PC-3 (cell line): ENCODE measurements at regions not wholly inside any gene's neighbourhood (a gene's known extent, or its start where the extent isn't known, plus 50 kb on each side); places are given as distances from the start of the nearest gene placed in this dataset.

Source experiments
- ATAC-seq: fragments of 200-7000 bp; cut with Tn5 transposase; 2 replicates; pipeline ENCODE4 v1.9.1; 2020; ENCODE audit warnings: mild to moderate bottlenecking, moderate library complexity
- BruUV-seq: library from RNA; stranded (reverse); fragments of 400-500 nt; replicated peaks from 2 replicates; lab custom pipeline; 2021; lab: Mats Ljungman, UMichigan
- CTCF ChIA-PET: fragments of 300-600 bp; sonication (Branson Sonifier 250); formaldehyde crosslinking; loops from one replicate; lab custom pipeline; 2022; ENCODE audit warnings: antibody characterized with exemption; lab: Charles Lee
- POLR2A ChIA-PET: fragments of 300-600 bp; sonication (Branson Sonifier 250); formaldehyde crosslinking; loops from one replicate; lab custom pipeline; 2022; ENCODE audit warnings: antibody characterized with exemption; ENCODE audit not compliant: unreplicated experiment; lab: Charles Lee
- DNase-seq: peaks from one replicate; pipeline ENCODE4 v3.0.0-alpha.2; 2015
- H2AFZ ChIP-seq: fragments of 300-600 bp; sonication (generic); 2 replicates; pipeline ENCODE4 v1.6.0; 2016; ENCODE audit warnings: antibody characterized with exemption, low read length
- H3F3A ChIP-seq: fragments of 300-600 bp; sonication (generic); one replicate; pipeline ENCODE4 v1.6.0; 2017; ENCODE audit warnings: antibody characterized with exemption, low read length, control low read depth, mild to moderate bottlenecking; ENCODE audit not compliant: unreplicated experiment
- H3K27ac ChIP-seq: fragments of 300-600 bp; sonication (generic); 2 replicates; pipeline ENCODE4 v1.5.1; 2016; ENCODE audit warnings: mild to moderate bottlenecking, low read length
- H3K27me3 ChIP-seq: fragments of 300-600 bp; sonication (generic); 2 replicates; pipeline ENCODE4 v1.6.1; 2016; ENCODE audit warnings: low read length, mixed read lengths
- H3K36me3 ChIP-seq: fragments of 300-600 bp; sonication (generic); 2 replicates; pipeline ENCODE4 v1.6.1; 2016; ENCODE audit warnings: low read depth, mixed run types, low read length, mixed read lengths
- H3K4me1 ChIP-seq: fragments of 300-600 bp; sonication (generic); 2 replicates; pipeline ENCODE4 v1.5.1; 2016; ENCODE audit warnings: low read length; ENCODE audit not compliant: insufficient read depth
- H3K4me2 ChIP-seq: fragments of 300-600 bp; sonication (generic); 2 replicates; pipeline ENCODE4 v1.6.0; 2016; ENCODE audit warnings: low read length
- H3K4me3 ChIP-seq: fragments of 300-600 bp; sonication (generic); 2 replicates; pipeline ENCODE4 v1.5.1; 2016; ENCODE audit warnings: mild to moderate bottlenecking, low read length, mixed read lengths
- H3K79me2 ChIP-seq: fragments of 300-600 bp; sonication (generic); 2 replicates; pipeline ENCODE4 v1.6.1; 2017; ENCODE audit warnings: low read length, mixed read lengths
- H3K9ac ChIP-seq: fragments of 300-600 bp; sonication (generic); 2 replicates; pipeline ENCODE4 v1.6.0; 2016; ENCODE audit warnings: mild to moderate bottlenecking, low read length
- H3K9me2 ChIP-seq: fragments of 300-600 bp; sonication (generic); replicated peaks from 2 replicates; pipeline ENCODE4 v1.6.1; 2016; ENCODE audit warnings: mixed run types, low read length, mixed read lengths
- H3K9me3 ChIP-seq: fragments of 300-600 bp; sonication (generic); 2 replicates; pipeline ENCODE4 v1.6.1; 2016; ENCODE audit warnings: low read length, mixed read lengths
- H4K20me1 ChIP-seq: fragments of 300-600 bp; sonication (generic); 2 replicates; pipeline ENCODE4 v1.6.1; 2016; ENCODE audit warnings: low read length, mixed read lengths
- CTCF ChIP-seq: fragments of 300-600 bp; sonication (generic); conservative IDR thresholded peaks from 2 replicates; pipeline ENCODE4 v1.5.1; 2017; ENCODE audit warnings: antibody characterized with exemption, low read depth, mild to moderate bottlenecking, low read length
- EZH2 ChIP-seq: fragments of 300-600 bp; sonication (generic); IDR thresholded peaks from one replicate; pipeline ENCODE4 v1.6.1; 2017; ENCODE audit warnings: antibody characterized with exemption, mild to moderate bottlenecking, low read length; ENCODE audit not compliant: unreplicated experiment
- EZH2phosphoT487 ChIP-seq: fragments of 300-600 bp; sonication (generic); IDR thresholded peaks from 2 replicates; pipeline ENCODE4 v1.6.1; 2018; ENCODE audit warnings: mild to moderate bottlenecking, antibody characterized with exemption, low read length, borderline replicate concordance
- intact Hi-C: fragments of 100-400 bp; cut with micrococcal nuclease; formaldehyde crosslinking; loops from 2 replicates; pipeline ENCODE4 v1.9.0; 2023

- Histone ChIP-seq H3K9me3 (no peaks in the 10 kb centered on the region), H3K4me2 (no peak overlapping the region), H3K79me2 (no peaks in the 10 kb centered on the region), H3F3A (no peaks in the 10 kb centered on the region), H3K4me3 (no peak overlapping the region), H3K27ac (no peak overlapping the region), H3K9me2 (no peaks in the 10 kb centered on the region), H3K36me3 (no peaks in the 10 kb centered on the region), H2AFZ (no peak overlapping the region), H4K20me1 (no peaks in the 10 kb centered on the region), H3K27me3 (peaks cover 19% of the 10 kb centered on the region), H3K4me1 (no peaks in the 10 kb centered on the region), H3K9ac (no peak overlapping the region)
- ChIA-PET CTCF (no interaction called here), POLR2A (no interaction called here)
- no TSS peak for BruUV-seq
- no peak for ATAC-seq
- DNase-seq, result no peak
- TF ChIP-seq CTCF, result no peak
- TF ChIP-seq EZH2, result no peak
- TF ChIP-seq EZH2phosphoT487, result no peak
- intact Hi-C loops, result no loop called here
These were observed 393.1 kb upstream of the NOVA1 start for GRCh38 chr14:26990946-26991345.

GRCh38 chr14:26992403-26993115 lies 394.7 kb upstream of the NOVA1 start:
- POLR2A ChIA-PET, result interaction anchor here (0.6 kb wide), 1 partner anchor 863 kb away, joined by 9 read pairs; no protein-coding TSS in a partner anchor
- Histone ChIP-seq H3K27ac (no peak overlapping the region), H3K9me3 (no peaks in the 10 kb centered on the region), H3K9ac (no peak overlapping the region), H3F3A (no peaks in the 10 kb centered on the region), H3K79me2 (no peaks in the 10 kb centered on the region), H4K20me1 (no peaks in the 10 kb centered on the region), H3K4me1 (no peaks in the 10 kb centered on the region), H3K4me3 (no peak overlapping the region), H3K27me3 (peaks cover 7% of the 10 kb centered on the region), H3K9me2 (no peaks in the 10 kb centered on the region), H3K4me2 (no peak overlapping the region), H2AFZ (no peak overlapping the region), H3K36me3 (no peaks in the 10 kb centered on the region)
- DNase-seq (peak; percentile 20), ATAC-seq (peak; percentile 68; the same call in 1 of the 2 replicates)
- BruUV-seq, result no TSS peak
- TF ChIP-seq CTCF (no peak), EZH2phosphoT487 (no peak), EZH2 (no peak)
- intact Hi-C loops, result no loop called here
- CTCF ChIA-PET, result no interaction called here

GRCh38 chr14:26993556-26993955 lies 395.7 kb upstream of the NOVA1 start:
- Histone ChIP-seq H3F3A (no peaks in the 10 kb centered on the region), H3K27ac (no peak overlapping the region), H3K9ac (no peak overlapping the region), H3K4me3 (no peak overlapping the region), H2AFZ (no peak overlapping the region), H3K4me1 (no peaks in the 10 kb centered on the region), H3K4me2 (no peak overlapping the region), H4K20me1 (no peaks in the 10 kb centered on the region), H3K9me3 (no peaks in the 10 kb centered on the region), H3K27me3 (no peaks in the 10 kb centered on the region), H3K79me2 (no peaks in the 10 kb centered on the region), H3K36me3 (no peaks in the 10 kb centered on the region), H3K9me2 (no peaks in the 10 kb centered on the region)
- peak; percentile 14 for DNase-seq
- no peak for ATAC-seq
- BruUV-seq, result no TSS peak
- intact Hi-C loops, result no loop called here
- ChIA-PET CTCF (no interaction called here), POLR2A (interaction anchor here (0.6 kb wide), 1 partner anchor 862 kb away, joined by 9 read pairs; no protein-coding TSS in a partner anchor)
- TF ChIP-seq EZH2, result no peak
- no peak for TF ChIP-seq CTCF
- no peak for TF ChIP-seq EZH2phosphoT487
